SK-N-SH (cell line): ENCODE measurements at regions not wholly inside any gene's neighbourhood (a gene's known extent, or its start where the extent isn't known, plus 50 kb on each side); places are given as distances from the start of the nearest gene placed in this dataset.

Experiments
- CTCF ChIA-PET: fragments of 300-600, 350-600 bp; formaldehyde crosslinking; extraction: SDS; loops from one replicate; lab custom pipeline; 2021; lab: Yijun Ruan, JAX
- POLR2A ChIA-PET: fragments of 350-600 bp; sonication (Branson Sonifier 250); formaldehyde crosslinking; extraction: SDS; loops from one replicate; lab custom pipeline; 2020; ENCODE audit warnings: antibody characterized with exemption, inconsistent platforms; lab: Yijun Ruan, JAX
- DNase-seq: peaks from one replicate; pipeline ENCODE4 v3.0.0; 2012
- H2AFZ ChIP-seq: fragments of 200-600 bp; sonication (generic); 2 replicates; pipeline ENCODE4 v1.8.1; 2016; ENCODE audit warnings: antibody characterized with exemption, mild to moderate bottlenecking, low read depth
- H3F3A ChIP-seq: fragments of 200-600 bp; sonication (generic); replicated peaks from 2 replicates; pipeline ENCODE3; 2016; ENCODE audit warnings: antibody characterized with exemption, mild to moderate bottlenecking; ENCODE audit not compliant: insufficient read depth
- H3K27ac ChIP-seq, 2 experiments: fragments of 200-500 bp in 1 of 2; fragments of 200-600 bp in 1 of 2; sonication (Bioruptor generic) in 1 of 2; sonication (generic), shearing (Covaris generic) in 1 of 2; 2 replicates each; pipeline versions ENCODE4 v1.5.1 to v1.6.1; 2014 to 2016; ENCODE audit warnings: low read depth in 2 of 2, inconsistent platforms in 1 of 2, low read length in 1 of 2, mild to moderate bottlenecking in 1 of 2, mixed read lengths in 1 of 2
- H3K27me3 ChIP-seq: fragments of 200-600 bp; sonication (generic), shearing (Covaris generic); 2 replicates; pipeline ENCODE4 v1.6.1; 2016; ENCODE audit warnings: mixed run types; ENCODE audit not compliant: insufficient read depth
- H3K36me3 ChIP-seq, 2 experiments: fragments of 200-500 bp in 1 of 2; fragments of 200-600 bp in 1 of 2; sonication (Bioruptor generic) in 1 of 2; sonication (generic) in 1 of 2; replicated peaks in 1 of 2; 2 replicates each; pipeline versions ENCODE3 to v1.5.1; 2014 to 2016; ENCODE audit warnings: low read length in 1 of 2, mild to moderate bottlenecking in 1 of 2; ENCODE audit not compliant: insufficient read depth in 2 of 2, control insufficient read depth in 1 of 2
- H3K4me1 ChIP-seq, 2 experiments: fragments of 200-500 bp in 1 of 2; fragments of 200-600 bp in 1 of 2; sonication (Bioruptor generic) in 1 of 2; sonication (generic), shearing (Covaris generic) in 1 of 2; 2 replicates each; pipeline versions ENCODE4 v1.5.1 to v1.6.1; 2014 to 2016; ENCODE audit warnings: low read depth in 1 of 2, low read length in 1 of 2, mixed run types in 1 of 2; ENCODE audit not compliant: insufficient read depth in 2 of 2, control insufficient read depth in 1 of 2
- H3K4me2 ChIP-seq: fragments of 200-600 bp; sonication (generic), shearing (Covaris generic); 2 replicates; pipeline ENCODE4 v1.6.1; 2017; ENCODE audit warnings: mixed run types
- H3K4me3 ChIP-seq, 2 experiments: fragments of 200-500 bp in 1 of 2; fragments of 200-600 bp in 1 of 2; sonication (Bioruptor generic) in 1 of 2; sonication (generic), shearing (Covaris generic) in 1 of 2; 2 replicates each; pipeline versions ENCODE4 v1.5.1 to v1.8.1; 2014 to 2016; ENCODE audit warnings: low read depth in 2 of 2, inconsistent platforms in 1 of 2, low read length in 1 of 2, mild to moderate bottlenecking in 1 of 2, mixed read lengths in 1 of 2, moderate library complexity in 1 of 2
- H3K79me2 ChIP-seq: fragments of 200-600 bp; sonication (generic); 2 replicates; pipeline ENCODE4 v1.8.1; 2017; ENCODE audit warnings: mild to moderate bottlenecking; ENCODE audit not compliant: insufficient read depth
- H3K9ac ChIP-seq: fragments of 200-600 bp; sonication (generic); 2 replicates; pipeline ENCODE4 v1.6.1; 2017; ENCODE audit warnings: mixed run types
- H3K9me2 ChIP-seq: fragments of 200-600 bp; sonication (generic); 2 replicates; pipeline ENCODE4 v1.6.1; 2017; ENCODE audit warnings: mixed run types
- H3K9me3 ChIP-seq: fragments of 200-600 bp; sonication (generic); 2 replicates; pipeline ENCODE4 v1.6.1; 2017; ENCODE audit warnings: mixed run types, mild to moderate bottlenecking, moderate library complexity
- H4K20me1 ChIP-seq: fragments of 200-600 bp; sonication (generic); 2 replicates; pipeline ENCODE4 v1.6.1; 2017; ENCODE audit warnings: mild to moderate bottlenecking, mixed run types; ENCODE audit not compliant: insufficient read depth
- CTCF ChIP-seq: fragments of 200-600 bp; sonication (generic); IDR thresholded peaks from 2 replicates; pipeline ENCODE4 v1.6.1; 2017; ENCODE audit warnings: antibody characterized with exemption, mild to moderate bottlenecking, moderate library complexity
- EZH2phosphoT487 ChIP-seq: fragments of 200-600 bp; sonication (generic); IDR thresholded peaks from 2 replicates; pipeline ENCODE4 v1.6.1; 2017; ENCODE audit warnings: low read depth, mixed run types, mild to moderate bottlenecking, antibody characterized with exemption, moderate library complexity, borderline replicate concordance
- FOSL2 ChIP-seq: IDR thresholded peaks from 2 replicates; pipeline ENCODE4 v1.4.0; 2012; ENCODE audit warnings: low read depth, mild to moderate bottlenecking, moderate library complexity, borderline replicate concordance
- FOXJ3 ChIP-seq: sonication (generic); formaldehyde crosslinking; IDR thresholded peaks from 2 replicates; pipeline ENCODE4 v1.5.1; 2020; ENCODE audit warnings: mild to moderate bottlenecking, missing genetic modification reagents
- FOXM1 ChIP-seq: IDR thresholded peaks from 2 replicates; pipeline ENCODE4 v1.4.0; 2012; ENCODE audit warnings: low read depth, mild to moderate bottlenecking
- GABPA ChIP-seq: IDR thresholded peaks from 2 replicates; pipeline ENCODE4 v1.4.0; 2012; ENCODE audit warnings: low read depth, mild to moderate bottlenecking
- GATA2 ChIP-seq: sonication (generic); formaldehyde crosslinking; IDR thresholded peaks from 2 replicates; pipeline ENCODE4 v1.5.0; 2020; ENCODE audit warnings: mild to moderate bottlenecking, missing genetic modification reagents
- MAX ChIP-seq: IDR thresholded peaks from 2 replicates; pipeline ENCODE4 v1.4.0; 2012; ENCODE audit warnings: low read depth
- NFIC ChIP-seq: IDR thresholded peaks from 2 replicates; pipeline ENCODE4 v1.4.0; 2012; ENCODE audit warnings: borderline replicate concordance
- NRF1 ChIP-seq: IDR thresholded peaks from 2 replicates; pipeline ENCODE4 v1.6.1; 2012; ENCODE audit warnings: low read depth, mild to moderate bottlenecking, low read length
- RAD21 ChIP-seq: IDR thresholded peaks from 2 replicates; pipeline ENCODE4 v1.6.1; 2012; ENCODE audit warnings: mild to moderate bottlenecking, low read length
- REST ChIP-seq: IDR thresholded peaks from 2 replicates; pipeline ENCODE4 v1.6.1; 2012; ENCODE audit warnings: mild to moderate bottlenecking, low read depth, low read length, moderate library complexity
- SIN3A ChIP-seq: IDR thresholded peaks from 2 replicates; pipeline ENCODE4 v1.6.1; 2012; ENCODE audit warnings: low read depth, mild to moderate bottlenecking, low read length, moderate library complexity, borderline replicate concordance
- TAF1 ChIP-seq: IDR thresholded peaks from 2 replicates; pipeline ENCODE4 v1.6.1; 2012; ENCODE audit warnings: low read depth, mild to moderate bottlenecking, low read length, moderate library complexity, borderline replicate concordance
- ZBTB33 ChIP-seq: IDR thresholded peaks from 2 replicates; pipeline ENCODE4 v1.4.0; 2012; ENCODE audit warnings: low read depth, borderline replicate concordance
- TF ChIP-seq, protein P1 (sequence below): fragments of 150-350 bp; IDR thresholded peaks from 2 replicates; pipeline ENCODE4 v1.6.1; 2016; ENCODE audit warnings: mild to moderate bottlenecking, low read depth, low read length
- TF ChIP-seq, protein P2 (sequence below): IDR thresholded peaks from 2 replicates; pipeline ENCODE4; 2012

DNA sequence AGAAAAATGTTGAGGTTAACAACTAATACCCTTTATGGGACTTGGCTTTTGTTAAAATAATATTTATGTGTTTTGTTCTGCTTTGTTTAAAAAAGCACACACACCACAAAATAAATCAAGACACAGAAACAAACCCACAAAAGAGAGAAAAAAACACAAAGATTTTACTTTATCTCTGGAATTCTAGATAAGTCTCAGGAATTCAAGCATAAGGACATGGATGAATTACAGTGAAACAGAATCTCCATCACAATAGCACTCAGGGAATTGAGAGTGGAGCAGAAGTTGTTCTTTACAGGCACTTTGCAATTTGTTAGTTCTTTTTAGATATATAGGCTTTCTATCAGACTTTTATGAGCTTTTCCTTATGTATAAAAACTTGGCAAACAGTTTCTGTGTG lies 360.9 kb upstream of the ZC3H15 start:
- no peaks in the 10 kb centered on the region for H3K79me2 ChIP-seq
- no peak for DNase-seq
- CTCF ChIA-PET: interaction anchor here (1.5 kb wide), 1 partner anchor 14 kb away, joined by 3 read pairs; no protein-coding TSS in a partner anchor
- no peak overlapping the region for H3K4me3 ChIP-seq
- no peaks in the 10 kb centered on the region for H3K27me3 ChIP-seq
- TF ChIP-seq NRF1: no peak
- TF ChIP-seq RAD21: no peak
- TF ChIP-seq FOXM1: no peak
- TF ChIP-seq TAF1: no peak
- no peak for TF ChIP-seq CTCF
- no peak for TF ChIP-seq ZBTB33
- no peak for TF ChIP-seq GATA2 (CRISPR knock-in tag)
- no peak for TF ChIP-seq FOXJ3 (CRISPR knock-in tag)
- TF ChIP-seq, protein P1, sequence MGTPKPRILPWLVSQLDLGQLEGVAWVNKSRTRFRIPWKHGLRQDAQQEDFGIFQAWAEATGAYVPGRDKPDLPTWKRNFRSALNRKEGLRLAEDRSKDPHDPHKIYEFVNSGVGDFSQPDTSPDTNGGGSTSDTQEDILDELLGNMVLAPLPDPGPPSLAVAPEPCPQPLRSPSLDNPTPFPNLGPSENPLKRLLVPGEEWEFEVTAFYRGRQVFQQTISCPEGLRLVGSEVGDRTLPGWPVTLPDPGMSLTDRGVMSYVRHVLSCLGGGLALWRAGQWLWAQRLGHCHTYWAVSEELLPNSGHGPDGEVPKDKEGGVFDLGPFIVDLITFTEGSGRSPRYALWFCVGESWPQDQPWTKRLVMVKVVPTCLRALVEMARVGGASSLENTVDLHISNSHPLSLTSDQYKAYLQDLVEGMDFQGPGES: no peak
- no peak for TF ChIP-seq GABPA
- TF ChIP-seq MAX: no peak
- TF ChIP-seq FOSL2: no peak
- no peak for TF ChIP-seq REST
- TF ChIP-seq NFIC: no peak
- TF ChIP-seq, protein P2, sequence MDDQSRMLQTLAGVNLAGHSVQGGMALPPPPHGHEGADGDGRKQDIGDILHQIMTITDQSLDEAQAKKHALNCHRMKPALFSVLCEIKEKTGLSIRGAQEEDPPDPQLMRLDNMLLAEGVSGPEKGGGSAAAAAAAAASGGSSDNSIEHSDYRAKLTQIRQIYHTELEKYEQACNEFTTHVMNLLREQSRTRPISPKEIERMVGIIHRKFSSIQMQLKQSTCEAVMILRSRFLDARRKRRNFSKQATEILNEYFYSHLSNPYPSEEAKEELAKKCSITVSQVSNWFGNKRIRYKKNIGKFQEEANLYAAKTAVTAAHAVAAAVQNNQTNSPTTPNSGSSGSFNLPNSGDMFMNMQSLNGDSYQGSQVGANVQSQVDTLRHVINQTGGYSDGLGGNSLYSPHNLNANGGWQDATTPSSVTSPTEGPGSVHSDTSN: no peak
- no peak for TF ChIP-seq EZH2phosphoT487
- no peak for TF ChIP-seq SIN3A
- no peaks in the 10 kb centered on the region for H3K4me1 ChIP-seq
- H2AFZ ChIP-seq: no peak overlapping the region
- POLR2A ChIA-PET: no interaction called here
- no peak overlapping the region for H3K27ac ChIP-seq
- H3K9me2 ChIP-seq: no peaks in the 10 kb centered on the region
- peaks cover 7% of the 10 kb centered on the region for H3F3A ChIP-seq
- no peak overlapping the region for H3K4me2 ChIP-seq
- H4K20me1 ChIP-seq: no peaks in the 10 kb centered on the region
- H3K36me3 ChIP-seq: no peaks in the 10 kb centered on the region
- H3K9ac ChIP-seq: no peak overlapping the region
- no peaks in the 10 kb centered on the region for H3K9me3 ChIP-seq
